Fibroblast of villous mesenchyme (primary cell): ENCODE measurements at regions not wholly inside any gene's neighbourhood (a gene's known extent, or its start where the extent isn't known, plus 50 kb on each side); places are given as distances from the start of the nearest gene placed in this dataset. TPM values are rescaled to one million over a fixed set of nuclear protein-coding genes. Genes with fewer than 3 reads are reported as not detected.
A peak's percentile ranks its signal among the peaks of the same experiment; 100 is the strongest.

ENCODE experiments used
- DNase-seq: peaks from one replicate; pipeline ENCODE4 v3.0.0-alpha.2; 2010; ENCODE audit warnings: low read depth
- H3K4me3 ChIP-seq: 2 replicates; pipeline ENCODE4 v1.5.1; 2011; ENCODE audit warnings: low read depth, mild to moderate bottlenecking, low read length
- small RNA-seq: library from RNA; depleted of rRNA; stranded (forward); fragments of <200 nt; gene quantifications from one replicate; pipeline ENCODE3, GENCODE V24; 2012
- TF ChIP-seq, protein P1 (sequence below): IDR thresholded peaks from 2 replicates; pipeline ENCODE4 v1.5.1; 2012; ENCODE audit warnings: low read depth, mild to moderate bottlenecking, low read length; ENCODE audit not compliant: insufficient read depth

DNA sequence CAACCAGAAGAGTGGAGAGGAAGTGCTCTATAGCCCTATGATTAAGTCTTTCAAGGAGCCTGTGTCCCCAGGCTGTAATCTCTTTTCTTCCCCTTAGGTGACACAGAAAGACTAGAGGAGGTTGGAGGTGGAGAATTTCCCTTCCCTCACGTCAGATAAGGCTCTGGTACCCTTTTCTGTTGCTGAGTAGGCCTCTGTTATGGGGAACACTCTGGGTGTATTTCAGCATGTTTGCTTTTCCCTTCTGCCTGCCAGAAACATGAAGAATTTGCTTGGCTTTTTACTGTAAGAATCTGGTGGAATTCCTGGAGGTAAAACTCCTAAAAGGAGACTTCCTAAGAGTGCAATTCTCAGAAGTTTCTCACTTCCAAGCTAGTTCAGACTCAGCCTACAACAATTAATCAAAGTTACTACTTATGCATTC is 58.3 kb downstream of the SIX1 start:
- DNase-seq, result peak; percentile 13
- H3K4me3 ChIP-seq, result no peak overlapping the region

More for the DNA sequence above, 58.3 kb downstream of the SIX1 start:
- TF ChIP-seq, protein P1, sequence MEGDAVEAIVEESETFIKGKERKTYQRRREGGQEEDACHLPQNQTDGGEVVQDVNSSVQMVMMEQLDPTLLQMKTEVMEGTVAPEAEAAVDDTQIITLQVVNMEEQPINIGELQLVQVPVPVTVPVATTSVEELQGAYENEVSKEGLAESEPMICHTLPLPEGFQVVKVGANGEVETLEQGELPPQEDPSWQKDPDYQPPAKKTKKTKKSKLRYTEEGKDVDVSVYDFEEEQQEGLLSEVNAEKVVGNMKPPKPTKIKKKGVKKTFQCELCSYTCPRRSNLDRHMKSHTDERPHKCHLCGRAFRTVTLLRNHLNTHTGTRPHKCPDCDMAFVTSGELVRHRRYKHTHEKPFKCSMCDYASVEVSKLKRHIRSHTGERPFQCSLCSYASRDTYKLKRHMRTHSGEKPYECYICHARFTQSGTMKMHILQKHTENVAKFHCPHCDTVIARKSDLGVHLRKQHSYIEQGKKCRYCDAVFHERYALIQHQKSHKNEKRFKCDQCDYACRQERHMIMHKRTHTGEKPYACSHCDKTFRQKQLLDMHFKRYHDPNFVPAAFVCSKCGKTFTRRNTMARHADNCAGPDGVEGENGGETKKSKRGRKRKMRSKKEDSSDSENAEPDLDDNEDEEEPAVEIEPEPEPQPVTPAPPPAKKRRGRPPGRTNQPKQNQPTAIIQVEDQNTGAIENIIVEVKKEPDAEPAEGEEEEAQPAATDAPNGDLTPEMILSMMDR, result no peak

Small RNAs in the stretch of these regions (small RNA-seq; reads per million reads assigned to genes)
- not detected for gene AL049874.2
